GM13976 (cell line): ENCODE measurements at regions not wholly inside any gene's neighbourhood (a gene's known extent, or its start where the extent isn't known, plus 50 kb on each side); places are given as distances from the start of the nearest gene placed in this dataset.
"Not testable (repeated sequence)": the region's sequence is repeated elsewhere in the genome, so short reads cannot be mapped to it uniquely, and the experiment has no call there.

Source experiments
- DNase-seq: peaks from one replicate; pipeline ENCODE4 v3.0.0; 2012; ENCODE audit warnings: low spot score
- in situ Hi-C: fragments of 300-500 bp; cut with MboI; formaldehyde crosslinking; loops from one replicate; pipeline ENCODE4 v1.12.0; 2022; ENCODE audit warnings: low sequenced_read_pairs, mixed read lengths, inconsistent platforms; ENCODE audit not compliant: unreplicated experiment
- TF ChIP-seq, protein P1 (sequence below): IDR thresholded peaks from 2 replicates; pipeline ENCODE4 v1.5.1; 2012; ENCODE audit warnings: borderline replicate concordance, mild to moderate bottlenecking; ENCODE audit not compliant: insufficient read depth; ENCODE audit errors: extremely low read depth, missing control alignments, control extremely low read depth

DNA sequence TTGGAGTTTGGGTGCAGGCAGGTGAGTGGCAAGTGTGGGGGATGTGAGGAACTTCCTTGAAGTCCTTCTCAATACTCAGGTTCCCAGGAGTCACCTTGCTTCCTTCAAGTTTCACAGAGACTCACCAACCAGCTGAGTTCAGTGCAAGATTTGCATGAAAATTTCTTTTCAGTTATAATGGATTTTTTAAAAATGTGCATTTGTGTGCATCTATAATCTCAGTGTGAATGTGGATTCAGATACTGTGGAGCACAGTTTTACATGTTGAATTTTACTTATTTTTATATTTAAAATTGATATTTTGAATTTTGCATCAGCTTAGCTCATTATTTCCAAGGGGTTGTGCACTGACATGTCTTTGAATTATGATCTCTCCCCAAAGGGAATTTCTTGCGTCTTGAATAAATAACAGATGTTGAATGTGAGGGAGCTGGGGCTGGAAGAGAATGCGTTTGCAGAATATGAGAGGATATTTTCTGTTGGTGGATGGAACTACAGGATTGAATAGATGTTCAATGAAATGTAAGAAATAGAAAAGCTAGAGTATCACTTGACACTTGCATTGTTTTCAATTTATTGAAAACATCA lies 184.3 kb downstream of the RPRM start:
- TF ChIP-seq, protein P1, sequence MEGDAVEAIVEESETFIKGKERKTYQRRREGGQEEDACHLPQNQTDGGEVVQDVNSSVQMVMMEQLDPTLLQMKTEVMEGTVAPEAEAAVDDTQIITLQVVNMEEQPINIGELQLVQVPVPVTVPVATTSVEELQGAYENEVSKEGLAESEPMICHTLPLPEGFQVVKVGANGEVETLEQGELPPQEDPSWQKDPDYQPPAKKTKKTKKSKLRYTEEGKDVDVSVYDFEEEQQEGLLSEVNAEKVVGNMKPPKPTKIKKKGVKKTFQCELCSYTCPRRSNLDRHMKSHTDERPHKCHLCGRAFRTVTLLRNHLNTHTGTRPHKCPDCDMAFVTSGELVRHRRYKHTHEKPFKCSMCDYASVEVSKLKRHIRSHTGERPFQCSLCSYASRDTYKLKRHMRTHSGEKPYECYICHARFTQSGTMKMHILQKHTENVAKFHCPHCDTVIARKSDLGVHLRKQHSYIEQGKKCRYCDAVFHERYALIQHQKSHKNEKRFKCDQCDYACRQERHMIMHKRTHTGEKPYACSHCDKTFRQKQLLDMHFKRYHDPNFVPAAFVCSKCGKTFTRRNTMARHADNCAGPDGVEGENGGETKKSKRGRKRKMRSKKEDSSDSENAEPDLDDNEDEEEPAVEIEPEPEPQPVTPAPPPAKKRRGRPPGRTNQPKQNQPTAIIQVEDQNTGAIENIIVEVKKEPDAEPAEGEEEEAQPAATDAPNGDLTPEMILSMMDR = no peak
- in situ Hi-C loops = no loop called here
- no peak for DNase-seq

DNA sequence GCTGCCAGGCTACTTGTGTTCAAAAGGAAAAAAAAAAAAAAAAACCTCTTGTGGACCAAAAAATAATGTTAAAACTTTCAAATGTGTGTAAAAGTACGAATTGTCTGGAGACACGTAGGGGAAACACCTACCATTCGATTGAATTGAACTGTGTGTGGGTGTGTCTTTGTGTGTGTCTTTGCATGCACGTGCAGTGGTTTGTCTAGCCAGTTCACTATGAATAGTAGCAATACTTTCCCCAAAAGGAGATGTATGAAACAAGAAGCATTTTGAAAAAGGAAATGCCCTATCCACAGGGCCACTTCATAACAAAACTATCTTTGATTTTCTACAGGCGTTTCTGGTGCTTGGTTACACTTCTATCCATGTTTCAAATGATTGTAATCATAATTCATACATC lies 186.8 kb downstream of the RPRM start:
- in situ Hi-C loops = no loop called here
- TF ChIP-seq, protein P1 = no peak
- no peak for DNase-seq

DNA sequence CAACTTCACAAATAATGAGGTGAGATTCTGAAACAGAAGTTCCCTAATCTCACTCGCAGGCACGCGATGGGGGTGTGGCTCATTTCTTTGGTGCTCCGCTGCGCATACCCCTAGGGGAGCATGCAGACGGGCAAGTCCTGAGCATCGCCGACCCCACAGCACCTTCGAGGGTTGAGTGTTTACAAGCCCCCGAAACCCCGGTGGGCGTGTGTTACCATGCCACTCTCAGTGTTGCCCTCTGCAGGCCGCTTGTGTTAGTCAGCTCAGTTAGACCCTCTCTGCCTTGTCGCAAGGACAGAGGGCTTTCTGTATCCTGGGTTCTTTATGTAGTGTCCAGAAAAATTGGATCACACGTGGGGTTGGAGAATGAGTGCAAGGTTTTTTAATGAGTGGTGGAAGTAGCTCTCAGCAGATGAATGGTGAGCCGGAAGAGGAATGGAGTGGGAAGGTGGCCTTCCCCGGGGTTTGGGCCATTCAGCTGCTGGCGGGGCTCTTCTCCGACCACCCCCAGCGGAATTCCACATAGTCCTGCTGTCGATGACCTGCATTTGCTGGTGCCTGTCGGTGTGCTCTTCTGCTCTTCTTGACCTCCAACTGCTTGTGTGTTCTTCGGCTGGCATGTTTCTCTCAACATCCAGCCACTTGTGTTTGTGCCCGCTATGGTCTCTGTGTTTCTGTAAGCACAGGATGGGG lies 191.3 kb downstream of the RPRM start:
- DNase-seq = peak; percentile 19

DNA sequence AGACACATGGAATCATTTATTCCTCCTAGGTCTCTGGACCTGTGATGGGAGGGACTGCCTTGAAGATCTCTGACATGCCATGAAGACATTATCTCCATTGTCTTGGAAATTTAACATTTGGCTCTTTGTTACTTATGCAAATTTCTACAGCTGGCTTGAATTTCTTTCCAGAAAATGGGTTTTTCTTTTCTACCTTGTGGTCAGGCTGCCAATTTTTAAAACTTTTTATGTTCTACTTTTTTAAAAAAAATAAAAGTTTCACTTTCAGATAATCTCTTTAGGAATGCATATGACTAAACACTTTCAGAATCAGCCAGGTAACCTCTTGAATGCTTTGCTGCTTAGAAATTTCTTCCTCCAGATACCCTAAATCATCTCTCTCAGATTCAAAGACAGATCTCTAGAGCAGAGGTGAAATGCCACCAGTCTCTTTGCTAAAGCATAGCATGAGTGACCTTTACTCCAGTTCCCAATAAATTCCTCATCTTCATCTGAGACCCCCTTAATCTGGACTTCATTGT lies 209.6 kb downstream of the RPRM start:
- TF ChIP-seq, protein P1 = no peak
- in situ Hi-C loops = no loop called here
- no peak for DNase-seq

More for the DNA sequence above, 191.3 kb downstream of the RPRM start:
- in situ Hi-C loops = no loop called here
- TF ChIP-seq, protein P1 = no peak

DNA sequence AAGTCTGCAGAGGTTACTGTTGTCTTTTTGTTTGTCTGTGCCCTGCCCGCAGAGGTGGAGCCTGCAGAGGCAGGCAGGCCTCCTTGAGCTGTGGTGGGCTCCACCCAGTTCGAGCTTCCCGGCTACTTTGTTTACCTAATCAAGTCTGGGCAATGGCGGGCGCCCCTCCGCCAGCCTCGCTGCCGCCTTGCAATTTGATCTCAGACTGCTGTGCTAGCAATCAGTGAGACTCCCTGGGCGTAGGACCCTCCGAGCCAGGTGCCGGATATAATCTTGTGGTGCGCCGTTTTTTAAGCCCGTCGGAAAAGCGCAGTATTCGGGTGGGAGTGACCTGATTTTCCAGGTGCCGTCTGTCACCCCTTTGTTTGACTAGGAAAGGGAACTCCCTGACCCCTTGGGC lies 221.7 kb downstream of the RPRM start:
- DNase-seq, in situ Hi-C loops: not testable (repeated sequence)

DNA sequence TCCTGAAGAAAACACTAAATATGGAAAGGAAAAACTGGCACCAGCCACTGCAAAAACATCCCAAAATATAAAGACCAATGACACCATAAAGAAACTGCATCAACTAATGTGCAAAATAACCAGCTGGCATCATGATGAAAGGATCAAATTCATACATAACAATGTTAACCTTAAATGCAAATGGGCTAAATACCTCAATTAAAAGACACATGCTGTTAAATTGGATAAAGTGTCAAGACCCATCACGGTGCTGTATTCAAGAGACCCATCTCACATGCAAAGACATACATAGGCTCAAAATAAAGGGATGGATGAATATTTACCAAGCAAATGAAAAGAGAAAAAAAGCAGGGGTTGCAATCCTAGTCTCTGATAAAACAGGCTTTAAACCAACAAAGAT lies 231.9 kb downstream of the RPRM start:
- in situ Hi-C loops = not testable (repeated sequence)

DNA sequence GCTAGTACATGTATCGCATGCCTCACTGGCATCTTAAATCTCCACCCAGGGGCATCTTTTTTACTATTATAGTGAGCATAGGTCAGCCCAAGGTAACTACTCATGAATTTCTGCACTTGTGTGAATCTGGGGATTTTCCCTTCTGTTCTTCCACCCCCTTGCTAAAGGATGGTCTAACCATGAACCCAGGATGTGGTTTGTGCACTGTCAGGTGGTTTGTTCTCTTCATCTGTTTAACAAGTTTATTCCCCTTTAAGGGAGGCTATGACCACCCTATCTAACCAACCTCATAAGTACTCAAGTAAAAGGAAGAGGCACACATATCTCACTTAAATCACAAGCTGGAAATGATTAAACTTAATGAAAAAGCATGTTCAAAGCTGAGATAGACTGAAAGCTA lies 243.0 kb downstream of the RPRM start:
- TF ChIP-seq, protein P1 = no peak
- DNase-seq = no peak
- in situ Hi-C loops = no loop called here

More for the DNA sequence above, 231.9 kb downstream of the RPRM start:
- DNase-seq = not testable (repeated sequence)

DNA sequence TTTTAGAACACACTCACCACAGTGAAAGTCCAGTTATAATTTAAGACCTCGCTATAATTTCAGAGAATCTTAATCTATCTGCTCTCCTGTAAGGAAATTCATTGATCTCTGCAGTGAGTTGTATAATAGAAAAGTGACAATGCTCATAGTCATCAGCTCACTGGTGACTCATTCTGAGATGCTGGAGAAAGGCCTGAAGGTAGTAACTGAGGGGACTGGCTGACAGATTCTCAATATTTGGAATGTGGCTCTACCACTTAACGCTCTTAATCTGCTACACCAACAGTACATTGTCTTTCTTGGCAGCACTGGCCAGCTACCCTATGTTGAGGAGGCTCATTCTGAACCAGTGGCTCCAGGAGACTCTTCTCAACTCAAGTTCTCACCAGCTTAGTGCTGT lies 246.1 kb downstream of the RPRM start:
- no peak for DNase-seq
- in situ Hi-C loops = no loop called here
- TF ChIP-seq, protein P1 = no peak
